Panc1 (cell line): ENCODE measurements at regions not wholly inside any gene's neighbourhood (a gene's known extent, or its start where the extent isn't known, plus 50 kb on each side); places are given as distances from the start of the nearest gene placed in this dataset.

Source experiments
- ATAC-seq: fragments of 200-7000 bp; cut with Tn5 transposase; 2 replicates; pipeline ENCODE4 v1.9.1; 2020; ENCODE audit warnings: mild to moderate bottlenecking, moderate library complexity
- BruUV-seq: library from RNA; stranded (reverse); fragments of 400-500 nt; replicated peaks from 2 replicates; lab custom pipeline; 2021; lab: Mats Ljungman, UMichigan
- CTCF ChIA-PET: fragments of 300-600 bp; sonication (Branson Sonifier 250); formaldehyde crosslinking; loops from one replicate; lab custom pipeline; 2022; ENCODE audit warnings: antibody characterized with exemption; lab: Charles Lee
- POLR2A ChIA-PET: fragments of 300-600 bp; sonication (Branson Sonifier 250); formaldehyde crosslinking; loops from one replicate; lab custom pipeline; 2022; ENCODE audit warnings: antibody characterized with exemption; lab: Charles Lee
- DNase-seq: peaks from one replicate; pipeline ENCODE4 v3.0.0-alpha.2; 2010; ENCODE audit warnings: low read depth, low spot score
- H3K27ac ChIP-seq: 2 replicates; pipeline ENCODE4 v1.5.1; 2011; ENCODE audit warnings: mild to moderate bottlenecking, low read length, inconsistent platforms
- H3K27me3 ChIP-seq: fragments of 200-500 bp; sonication (Bioruptor generic); 2 replicates; pipeline ENCODE4 v1.6.0; 2014; ENCODE audit warnings: low read length, inconsistent platforms; ENCODE audit not compliant: control insufficient read depth, insufficient read depth
- H3K36me3 ChIP-seq: fragments of 200-500 bp; sonication (Bioruptor generic); 2 replicates; pipeline ENCODE4 v1.5.1; 2014; ENCODE audit warnings: inconsistent platforms, mild to moderate bottlenecking, low read length, moderate library complexity; ENCODE audit not compliant: control insufficient read depth, insufficient read depth
- H3K4me1 ChIP-seq: 2 replicates; pipeline ENCODE4 v1.5.1; 2011; ENCODE audit warnings: inconsistent platforms, mild to moderate bottlenecking, low read length, moderate library complexity; ENCODE audit not compliant: control insufficient read depth, insufficient read depth
- H3K4me3 ChIP-seq, 2 experiments: 2 replicates each; pipeline ENCODE4 v1.5.1; 2011 to 2012; ENCODE audit warnings: low read depth in 2 of 2, low read length in 2 of 2, mild to moderate bottlenecking in 2 of 2, inconsistent platforms in 1 of 2, moderate library complexity in 1 of 2
- H3K9me3 ChIP-seq: fragments of 200-500 bp; sonication (Bioruptor generic); 2 replicates; pipeline ENCODE4 v1.5.1; 2014; ENCODE audit warnings: low read depth, mild to moderate bottlenecking, inconsistent platforms, low read length, moderate library complexity; ENCODE audit not compliant: control insufficient read depth, insufficient read depth
- POLR2AphosphoS5 ChIP-seq: IDR thresholded peaks from 2 replicates; pipeline ENCODE4 v1.6.1; 2012; ENCODE audit warnings: mild to moderate bottlenecking, low read depth, low read length, moderate library complexity
- SIN3A ChIP-seq: IDR thresholded peaks from 2 replicates; pipeline ENCODE4 v1.6.1; 2012; ENCODE audit warnings: low read depth, mild to moderate bottlenecking, low read length, moderate library complexity, borderline replicate concordance; ENCODE audit not compliant: insufficient read depth
- TCF7L2 ChIP-seq: IDR thresholded peaks from 2 replicates; pipeline ENCODE4 v1.6.1; 2011; ENCODE audit warnings: mild to moderate bottlenecking, low read depth, low read length, inconsistent platforms
- in situ Hi-C: cut with HindIII; loops from 2 replicates; pipeline ENCODE4 v1.10.0; 2016; ENCODE audit warnings: low sequenced_read_pairs, low pct_unique_long_range_greater_than_20kb
- intact Hi-C: fragments of 100-400 bp; cut with micrococcal nuclease; formaldehyde crosslinking; loops from one replicate; pipeline ENCODE4 v1.10.0; 2022; ENCODE audit not compliant: unreplicated experiment
- TF ChIP-seq, protein P1 (sequence below), 2 experiments: IDR thresholded peaks; 2 replicates each; pipeline ENCODE4 v1.6.1; 2011 to 2012; ENCODE audit warnings: low read depth in 2 of 2, control low read depth in 1 of 2, low read length in 1 of 2, mild to moderate bottlenecking in 1 of 2, moderate library complexity in 1 of 2; ENCODE audit not compliant: insufficient read depth in 1 of 2
- TF ChIP-seq, protein P2 (sequence below): fragments of 450-650 bp; IDR thresholded peaks from 2 replicates; pipeline ENCODE4 v1.5.1; 2017; ENCODE audit warnings: mild to moderate bottlenecking

DNA sequence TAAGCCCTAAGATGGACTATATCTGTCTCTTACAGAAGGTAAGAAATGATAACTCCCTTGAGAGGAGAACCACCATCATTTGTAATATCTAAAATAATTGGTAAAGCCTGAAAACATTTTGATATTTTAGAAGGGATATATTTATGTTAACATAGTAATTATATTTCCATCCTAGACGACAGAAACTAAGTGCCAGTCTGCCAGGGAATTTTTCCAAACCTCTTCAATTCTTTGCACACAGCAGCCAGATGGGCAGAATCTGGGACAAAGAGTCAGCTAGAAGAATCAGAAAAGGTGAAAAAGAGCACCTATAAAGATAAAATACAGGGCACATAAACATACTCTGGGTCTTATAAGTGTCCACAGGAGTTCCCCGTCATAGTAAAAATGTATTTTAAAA, 70.0 kb upstream of the CBLB start:
- ChIA-PET POLR2A (no interaction called here), CTCF (no interaction called here)
- intact Hi-C loops (no loop called here), in situ Hi-C loops (no loop called here)
- Histone ChIP-seq H3K4me3 (no peak overlapping the region), H3K9me3 (no peaks in the 10 kb centered on the region), H3K27ac (no peak overlapping the region), H3K27me3 (no peaks in the 10 kb centered on the region), H3K4me1 (no peaks in the 10 kb centered on the region), H3K36me3 (no peaks in the 10 kb centered on the region)
- DNase-seq (no peak), ATAC-seq (no peak)
- TF ChIP-seq POLR2AphosphoS5 (no peak), TCF7L2 (no peak), SIN3A (no peak)
- TF ChIP-seq, protein P1, sequence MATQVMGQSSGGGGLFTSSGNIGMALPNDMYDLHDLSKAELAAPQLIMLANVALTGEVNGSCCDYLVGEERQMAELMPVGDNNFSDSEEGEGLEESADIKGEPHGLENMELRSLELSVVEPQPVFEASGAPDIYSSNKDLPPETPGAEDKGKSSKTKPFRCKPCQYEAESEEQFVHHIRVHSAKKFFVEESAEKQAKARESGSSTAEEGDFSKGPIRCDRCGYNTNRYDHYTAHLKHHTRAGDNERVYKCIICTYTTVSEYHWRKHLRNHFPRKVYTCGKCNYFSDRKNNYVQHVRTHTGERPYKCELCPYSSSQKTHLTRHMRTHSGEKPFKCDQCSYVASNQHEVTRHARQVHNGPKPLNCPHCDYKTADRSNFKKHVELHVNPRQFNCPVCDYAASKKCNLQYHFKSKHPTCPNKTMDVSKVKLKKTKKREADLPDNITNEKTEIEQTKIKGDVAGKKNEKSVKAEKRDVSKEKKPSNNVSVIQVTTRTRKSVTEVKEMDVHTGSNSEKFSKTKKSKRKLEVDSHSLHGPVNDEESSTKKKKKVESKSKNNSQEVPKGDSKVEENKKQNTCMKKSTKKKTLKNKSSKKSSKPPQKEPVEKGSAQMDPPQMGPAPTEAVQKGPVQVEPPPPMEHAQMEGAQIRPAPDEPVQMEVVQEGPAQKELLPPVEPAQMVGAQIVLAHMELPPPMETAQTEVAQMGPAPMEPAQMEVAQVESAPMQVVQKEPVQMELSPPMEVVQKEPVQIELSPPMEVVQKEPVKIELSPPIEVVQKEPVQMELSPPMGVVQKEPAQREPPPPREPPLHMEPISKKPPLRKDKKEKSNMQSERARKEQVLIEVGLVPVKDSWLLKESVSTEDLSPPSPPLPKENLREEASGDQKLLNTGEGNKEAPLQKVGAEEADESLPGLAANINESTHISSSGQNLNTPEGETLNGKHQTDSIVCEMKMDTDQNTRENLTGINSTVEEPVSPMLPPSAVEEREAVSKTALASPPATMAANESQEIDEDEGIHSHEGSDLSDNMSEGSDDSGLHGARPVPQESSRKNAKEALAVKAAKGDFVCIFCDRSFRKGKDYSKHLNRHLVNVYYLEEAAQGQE (IDR thresholded peaks at IDR 0.05; ENCODE audit: insufficient read depth in 1 of 2, low read depth in 2 of 2, low read length in 1 of 2) = no peak
- TF ChIP-seq, protein P2, sequence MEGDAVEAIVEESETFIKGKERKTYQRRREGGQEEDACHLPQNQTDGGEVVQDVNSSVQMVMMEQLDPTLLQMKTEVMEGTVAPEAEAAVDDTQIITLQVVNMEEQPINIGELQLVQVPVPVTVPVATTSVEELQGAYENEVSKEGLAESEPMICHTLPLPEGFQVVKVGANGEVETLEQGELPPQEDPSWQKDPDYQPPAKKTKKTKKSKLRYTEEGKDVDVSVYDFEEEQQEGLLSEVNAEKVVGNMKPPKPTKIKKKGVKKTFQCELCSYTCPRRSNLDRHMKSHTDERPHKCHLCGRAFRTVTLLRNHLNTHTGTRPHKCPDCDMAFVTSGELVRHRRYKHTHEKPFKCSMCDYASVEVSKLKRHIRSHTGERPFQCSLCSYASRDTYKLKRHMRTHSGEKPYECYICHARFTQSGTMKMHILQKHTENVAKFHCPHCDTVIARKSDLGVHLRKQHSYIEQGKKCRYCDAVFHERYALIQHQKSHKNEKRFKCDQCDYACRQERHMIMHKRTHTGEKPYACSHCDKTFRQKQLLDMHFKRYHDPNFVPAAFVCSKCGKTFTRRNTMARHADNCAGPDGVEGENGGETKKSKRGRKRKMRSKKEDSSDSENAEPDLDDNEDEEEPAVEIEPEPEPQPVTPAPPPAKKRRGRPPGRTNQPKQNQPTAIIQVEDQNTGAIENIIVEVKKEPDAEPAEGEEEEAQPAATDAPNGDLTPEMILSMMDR = no peak
- BruUV-seq = no TSS peak

DNA sequence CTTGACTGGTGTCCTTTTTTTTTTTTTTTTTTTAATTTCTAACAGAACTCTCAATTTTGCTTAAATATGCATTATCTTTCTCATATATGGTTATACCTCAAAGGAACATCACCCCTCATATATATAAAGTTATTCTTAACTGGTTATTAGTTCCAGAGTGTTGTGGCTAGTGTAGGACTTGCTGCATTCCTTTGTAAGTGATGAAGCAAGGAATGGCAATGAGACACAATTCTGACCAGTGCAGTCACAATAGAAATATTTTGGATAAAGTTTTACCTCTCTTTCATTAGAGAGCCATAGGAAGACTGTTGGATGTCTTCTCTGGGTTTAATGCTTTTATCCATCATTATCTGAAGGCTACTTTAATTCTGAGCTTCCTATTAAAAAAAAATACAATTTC, 75.5 kb upstream of the CBLB start:
- Histone ChIP-seq H3K4me1 (no peaks in the 10 kb centered on the region), H3K9me3 (no peaks in the 10 kb centered on the region), H3K27me3 (no peaks in the 10 kb centered on the region), H3K4me3 (no peak overlapping the region), H3K27ac (no peak overlapping the region), H3K36me3 (no peaks in the 10 kb centered on the region)
- TF ChIP-seq POLR2AphosphoS5 = no peak
- TF ChIP-seq, protein P1 (IDR thresholded peaks at IDR 0.05; ENCODE audit: insufficient read depth in 1 of 2, low read depth in 2 of 2, low read length in 1 of 2) = no peak
- TF ChIP-seq, protein P2 = no peak
- no peak for TF ChIP-seq TCF7L2
- TF ChIP-seq SIN3A = no peak
- DNase-seq (no peak), ATAC-seq (no peak)
- POLR2A ChIA-PET = no interaction called here
- intact Hi-C loops (no loop called here), in situ Hi-C loops (no loop called here)
- CTCF ChIA-PET = no interaction called here
- no TSS peak for BruUV-seq
